SK-N-SH treated with all-trans-retinoic acid at 6 μM for 48 hours (cell line): ENCODE measurements at regions not wholly inside any gene's neighbourhood (a gene's known extent, or its start where the extent isn't known, plus 50 kb on each side); places are given as distances from the start of the nearest gene placed in this dataset.

Experiments used
- ATAC-seq: fragments of 200-7000 bp; cut with Tn5 transposase; 3 replicates; pipeline ENCODE4 v1.9.1; 2020; ENCODE audit warnings: mild to moderate bottlenecking, moderate library complexity
- ARNTL ChIP-seq: fragments of 450-650 bp; formaldehyde crosslinking; IDR thresholded peaks from 2 replicates; pipeline ENCODE4 v1.5.0; 2020; ENCODE audit warnings: low read depth, mild to moderate bottlenecking, moderate library complexity, borderline replicate concordance
- BACH2 ChIP-seq: fragments of 250-450 bp; sonication (Bioruptor Pico); IDR thresholded peaks from 2 replicates; pipeline ENCODE4 v1.9.0; 2021; ENCODE audit warnings: mild to moderate bottlenecking, borderline replicate concordance
- CSDC2 ChIP-seq: fragments of 250-450 bp; sonication (Bioruptor Pico); IDR thresholded peaks from 2 replicates; pipeline ENCODE4 v1.5.0; 2020; ENCODE audit warnings: mild to moderate bottlenecking, moderate library complexity
- CSRNP3 ChIP-seq: fragments of 250-450 bp; sonication (Bioruptor Pico); IDR thresholded peaks from 2 replicates; pipeline ENCODE4 v1.5.1; 2021; ENCODE audit warnings: mild to moderate bottlenecking, moderate library complexity
- ESRRG ChIP-seq: fragments of 250-450 bp; sonication (Bioruptor Pico); IDR thresholded peaks from 2 replicates; pipeline ENCODE4 v1.6.1; 2021; ENCODE audit warnings: mild to moderate bottlenecking
- GLIS3 ChIP-seq: fragments of 250-450 bp; sonication (Bioruptor Pico); IDR thresholded peaks from 2 replicates; pipeline ENCODE4 v1.5.0; 2020; ENCODE audit warnings: mild to moderate bottlenecking, moderate library complexity
- ISL1 ChIP-seq: fragments of 250-450 bp; sonication (Bioruptor Pico); IDR thresholded peaks from 2 replicates; pipeline ENCODE4 v2.1.2; 2022; ENCODE audit warnings: mild to moderate bottlenecking, moderate library complexity
- OSR1 ChIP-seq: fragments of 250-450 bp; sonication (Bioruptor Pico); IDR thresholded peaks from 2 replicates; pipeline ENCODE4 v1.8.0; 2022; ENCODE audit warnings: moderate library complexity, mild to moderate bottlenecking, inconsistent platforms
- PATZ1 ChIP-seq: fragments of 250-450 bp; sonication (Bioruptor Pico); IDR thresholded peaks from 2 replicates; pipeline ENCODE4 v1.8.0; 2020; ENCODE audit warnings: mild to moderate bottlenecking, moderate library complexity, borderline replicate concordance
- POU6F1 ChIP-seq: fragments of 250-450 bp; sonication (Bioruptor Pico); IDR thresholded peaks from 2 replicates; pipeline ENCODE4 v1.8.0; 2021; ENCODE audit warnings: low read depth, mild to moderate bottlenecking, moderate library complexity, borderline replicate concordance
- PPARA ChIP-seq: fragments of 250-450 bp; sonication (Bioruptor Pico); IDR thresholded peaks from 2 replicates; pipeline ENCODE4 v1.5.0; 2020; ENCODE audit warnings: mild to moderate bottlenecking, borderline replicate concordance
- RARB ChIP-seq: fragments of 250-450 bp; sonication (Bioruptor Pico); IDR thresholded peaks from 2 replicates; pipeline ENCODE4 v1.8.0; 2021; ENCODE audit warnings: mild to moderate bottlenecking, moderate library complexity
- SNAI2 ChIP-seq: fragments of 250-450 bp; sonication (Bioruptor Pico); IDR thresholded peaks from 2 replicates; pipeline ENCODE4 v1.5.0; 2020; ENCODE audit warnings: mild to moderate bottlenecking, moderate library complexity
- TCF4 ChIP-seq: fragments of 250-450 bp; sonication (Bioruptor Pico); IDR thresholded peaks from 2 replicates; pipeline ENCODE4 v1.8.0; 2021; ENCODE audit warnings: mild to moderate bottlenecking, moderate library complexity, borderline replicate concordance
- TOX ChIP-seq: fragments of 250-450 bp; sonication (Bioruptor Pico); IDR thresholded peaks from 2 replicates; pipeline ENCODE4 v1.8.0; 2021; ENCODE audit warnings: mild to moderate bottlenecking, moderate library complexity, borderline replicate concordance
- TSHZ2 ChIP-seq: fragments of 250-450 bp; sonication (Bioruptor Pico); IDR thresholded peaks from 2 replicates; pipeline ENCODE4 v1.5.0; 2020; ENCODE audit warnings: mild to moderate bottlenecking, moderate library complexity
- ZC3H10 ChIP-seq: fragments of 250-450 bp; sonication (Bioruptor Pico); IDR thresholded peaks from 2 replicates; pipeline ENCODE4 v1.5.1; 2021; ENCODE audit warnings: mild to moderate bottlenecking, moderate library complexity
- ZFP3 ChIP-seq: fragments of 250-450 bp; sonication (Bioruptor Pico); IDR thresholded peaks from 2 replicates; pipeline ENCODE4 v1.5.0; 2020; ENCODE audit warnings: mild to moderate bottlenecking, moderate library complexity
- ZFP30 ChIP-seq: fragments of 450-650 bp; formaldehyde crosslinking; IDR thresholded peaks from 2 replicates; pipeline ENCODE4 v1.5.0; 2022; ENCODE audit warnings: mild to moderate bottlenecking, moderate library complexity
- ZNF565 ChIP-seq: fragments of 450-650 bp; formaldehyde crosslinking; conservative IDR thresholded peaks from 2 replicates; pipeline ENCODE4 v1.5.0; 2020; ENCODE audit warnings: low read depth, mild to moderate bottlenecking, moderate library complexity
- ZNF70 ChIP-seq: fragments of 450-650 bp; formaldehyde crosslinking; IDR thresholded peaks from 2 replicates; pipeline ENCODE4 v1.5.0; 2020; ENCODE audit warnings: mild to moderate bottlenecking, moderate library complexity

GRCh38 chr7:52635021-52635420 lies 400.4 kb upstream of the POM121L12 start (continued):
- TF ChIP-seq TCF4 (CRISPR knock-in tag): no peak
- TF ChIP-seq ZFP3 (CRISPR knock-in tag): no peak
- TF ChIP-seq POU6F1: no peak
- no peak for TF ChIP-seq ZC3H10
- TF ChIP-seq TOX (CRISPR knock-in tag): no peak
- TF ChIP-seq CSDC2: no peak

- no peak for TF ChIP-seq TSHZ2 (CRISPR knock-in tag)
- TF ChIP-seq ZC3H10: no peak
- TF ChIP-seq ESRRG (CRISPR knock-in tag): no peak
- TF ChIP-seq SNAI2 (CRISPR knock-in tag): no peak
- no peak for TF ChIP-seq PATZ1
- TF ChIP-seq ARNTL (CRISPR knock-in tag): no peak
- TF ChIP-seq TCF4 (CRISPR knock-in tag): no peak
- TF ChIP-seq RARB: no peak
- no peak for TF ChIP-seq ZFP3 (CRISPR knock-in tag)
- TF ChIP-seq ZNF565 (CRISPR knock-in tag): no peak
- no peak for TF ChIP-seq GLIS3
- TF ChIP-seq POU6F1: no peak
- TF ChIP-seq ZFP30 (CRISPR knock-in tag): no peak
- no peak for TF ChIP-seq OSR1 (CRISPR knock-in tag)
- TF ChIP-seq ISL1: no peak
- TF ChIP-seq ZNF70: no peak
- TF ChIP-seq PPARA (CRISPR knock-in tag): no peak
- TF ChIP-seq CSDC2: no peak
- no peak for TF ChIP-seq BACH2 (CRISPR knock-in tag)
- no peak for ATAC-seq
Observed at GRCh38 chr7:52620849-52621248, 414.6 kb upstream of the POM121L12 start.

- no peak for ATAC-seq
- no peak for TF ChIP-seq PPARA (CRISPR knock-in tag)
- no peak for TF ChIP-seq ZFP30 (CRISPR knock-in tag)
- TF ChIP-seq POU6F1: no peak
- TF ChIP-seq TCF4 (CRISPR knock-in tag): no peak
- no peak for TF ChIP-seq SNAI2 (CRISPR knock-in tag)
- no peak for TF ChIP-seq CSDC2
- TF ChIP-seq ZNF70: no peak
- no peak for TF ChIP-seq ISL1
- TF ChIP-seq ZFP3 (CRISPR knock-in tag): no peak
- TF ChIP-seq OSR1 (CRISPR knock-in tag): no peak
- no peak for TF ChIP-seq ZNF565 (CRISPR knock-in tag)
- no peak for TF ChIP-seq ESRRG (CRISPR knock-in tag)
- TF ChIP-seq BACH2 (CRISPR knock-in tag): no peak
- no peak for TF ChIP-seq TSHZ2 (CRISPR knock-in tag)
- TF ChIP-seq GLIS3: no peak
- no peak for TF ChIP-seq CSRNP3 (CRISPR knock-in tag)
- no peak for TF ChIP-seq TOX (CRISPR knock-in tag)
Observed at GRCh38 chr7:52616552-52616951, 418.9 kb upstream of the POM121L12 start.
